SK-N-SH (cell line): ENCODE measurements at regions not wholly inside any gene's neighbourhood (a gene's known extent, or its start where the extent isn't known, plus 50 kb on each side); places are given as distances from the start of the nearest gene placed in this dataset.

Experiments used
- CTCF ChIA-PET: fragments of 300-600, 350-600 bp; formaldehyde crosslinking; extraction: SDS; loops from one replicate; lab custom pipeline; 2021; lab: Yijun Ruan, JAX
- POLR2A ChIA-PET: fragments of 350-600 bp; sonication (Branson Sonifier 250); formaldehyde crosslinking; extraction: SDS; loops from one replicate; lab custom pipeline; 2020; ENCODE audit warnings: antibody characterized with exemption, inconsistent platforms; lab: Yijun Ruan, JAX
- DNase-seq: peaks from one replicate; pipeline ENCODE4 v3.0.0; 2012
- H2AFZ ChIP-seq: fragments of 200-600 bp; sonication (generic); 2 replicates; pipeline ENCODE4 v1.8.1; 2016; ENCODE audit warnings: antibody characterized with exemption, mild to moderate bottlenecking, low read depth
- H3F3A ChIP-seq: fragments of 200-600 bp; sonication (generic); replicated peaks from 2 replicates; pipeline ENCODE3; 2016; ENCODE audit warnings: antibody characterized with exemption, mild to moderate bottlenecking; ENCODE audit not compliant: insufficient read depth
- H3K27ac ChIP-seq, 2 experiments: fragments of 200-500 bp in 1 of 2; fragments of 200-600 bp in 1 of 2; sonication (Bioruptor generic) in 1 of 2; sonication (generic), shearing (Covaris generic) in 1 of 2; 2 replicates each; pipeline versions ENCODE4 v1.5.1 to v1.6.1; 2014 to 2016; ENCODE audit warnings: low read depth in 2 of 2, inconsistent platforms in 1 of 2, low read length in 1 of 2, mild to moderate bottlenecking in 1 of 2, mixed read lengths in 1 of 2
- H3K27me3 ChIP-seq: fragments of 200-600 bp; sonication (generic), shearing (Covaris generic); 2 replicates; pipeline ENCODE4 v1.6.1; 2016; ENCODE audit warnings: mixed run types; ENCODE audit not compliant: insufficient read depth
- H3K36me3 ChIP-seq, 2 experiments: fragments of 200-500 bp in 1 of 2; fragments of 200-600 bp in 1 of 2; sonication (Bioruptor generic) in 1 of 2; sonication (generic) in 1 of 2; replicated peaks in 1 of 2; 2 replicates each; pipeline versions ENCODE3 to v1.5.1; 2014 to 2016; ENCODE audit warnings: low read length in 1 of 2, mild to moderate bottlenecking in 1 of 2; ENCODE audit not compliant: insufficient read depth in 2 of 2, control insufficient read depth in 1 of 2
- H3K4me1 ChIP-seq, 2 experiments: fragments of 200-500 bp in 1 of 2; fragments of 200-600 bp in 1 of 2; sonication (Bioruptor generic) in 1 of 2; sonication (generic), shearing (Covaris generic) in 1 of 2; 2 replicates each; pipeline versions ENCODE4 v1.5.1 to v1.6.1; 2014 to 2016; ENCODE audit warnings: low read depth in 1 of 2, low read length in 1 of 2, mixed run types in 1 of 2; ENCODE audit not compliant: insufficient read depth in 2 of 2, control insufficient read depth in 1 of 2
- H3K4me2 ChIP-seq: fragments of 200-600 bp; sonication (generic), shearing (Covaris generic); 2 replicates; pipeline ENCODE4 v1.6.1; 2017; ENCODE audit warnings: mixed run types
- H3K4me3 ChIP-seq, 2 experiments: fragments of 200-500 bp in 1 of 2; fragments of 200-600 bp in 1 of 2; sonication (Bioruptor generic) in 1 of 2; sonication (generic), shearing (Covaris generic) in 1 of 2; 2 replicates each; pipeline versions ENCODE4 v1.5.1 to v1.8.1; 2014 to 2016; ENCODE audit warnings: low read depth in 2 of 2, inconsistent platforms in 1 of 2, low read length in 1 of 2, mild to moderate bottlenecking in 1 of 2, mixed read lengths in 1 of 2, moderate library complexity in 1 of 2
- H3K79me2 ChIP-seq: fragments of 200-600 bp; sonication (generic); 2 replicates; pipeline ENCODE4 v1.8.1; 2017; ENCODE audit warnings: mild to moderate bottlenecking; ENCODE audit not compliant: insufficient read depth
- H3K9ac ChIP-seq: fragments of 200-600 bp; sonication (generic); 2 replicates; pipeline ENCODE4 v1.6.1; 2017; ENCODE audit warnings: mixed run types
- H3K9me2 ChIP-seq: fragments of 200-600 bp; sonication (generic); 2 replicates; pipeline ENCODE4 v1.6.1; 2017; ENCODE audit warnings: mixed run types
- H3K9me3 ChIP-seq: fragments of 200-600 bp; sonication (generic); 2 replicates; pipeline ENCODE4 v1.6.1; 2017; ENCODE audit warnings: mixed run types, mild to moderate bottlenecking, moderate library complexity
- H4K20me1 ChIP-seq: fragments of 200-600 bp; sonication (generic); 2 replicates; pipeline ENCODE4 v1.6.1; 2017; ENCODE audit warnings: mild to moderate bottlenecking, mixed run types; ENCODE audit not compliant: insufficient read depth
- CHD2 ChIP-seq: fragments of 150-350 bp; IDR thresholded peaks from 2 replicates; pipeline ENCODE4 v1.6.1; 2018; ENCODE audit warnings: low read length; ENCODE audit not compliant: partially characterized antibody
- FOXJ3 ChIP-seq: sonication (generic); formaldehyde crosslinking; IDR thresholded peaks from 2 replicates; pipeline ENCODE4 v1.5.1; 2020; ENCODE audit warnings: mild to moderate bottlenecking, missing genetic modification reagents
- GATA2 ChIP-seq: sonication (generic); formaldehyde crosslinking; IDR thresholded peaks from 2 replicates; pipeline ENCODE4 v1.5.0; 2020; ENCODE audit warnings: mild to moderate bottlenecking, missing genetic modification reagents
- NRF1 ChIP-seq: IDR thresholded peaks from 2 replicates; pipeline ENCODE4 v1.6.1; 2012; ENCODE audit warnings: low read depth, mild to moderate bottlenecking, low read length
- POLR2AphosphoS5 ChIP-seq: IDR thresholded peaks from 2 replicates; pipeline ENCODE4 v1.6.1; 2012; ENCODE audit warnings: low read depth, low read length
- RXRA ChIP-seq: IDR thresholded peaks from 2 replicates; pipeline ENCODE4 v1.4.0; 2012; ENCODE audit warnings: low read depth, mild to moderate bottlenecking, borderline replicate concordance
- TCF12 ChIP-seq: IDR thresholded peaks from 2 replicates; pipeline ENCODE4 v1.4.0; 2012
- TEAD4 ChIP-seq: IDR thresholded peaks from 2 replicates; pipeline ENCODE4 v1.4.0; 2012; ENCODE audit warnings: mild to moderate bottlenecking, borderline replicate concordance; ENCODE audit not compliant: insufficient read depth
- WGBS: methylation state at CpG from one replicate; pipeline ENCODE4 v1.1.6; 2017; ENCODE audit warnings: low lambda C conversion rate; 5-methylcytosine and 5-hydroxymethylcytosine counted together
- TF ChIP-seq, protein P1 (sequence below): IDR thresholded peaks from 2 replicates; pipeline ENCODE4 v1.6.1; 2012; ENCODE audit warnings: mild to moderate bottlenecking, low read depth, low read length, moderate library complexity
- TF ChIP-seq, protein P2 (sequence below): IDR thresholded peaks from 2 replicates; pipeline ENCODE4 v1.4.0; 2012; ENCODE audit warnings: low read depth
- TF ChIP-seq, protein P3 (sequence below): IDR thresholded peaks from 2 replicates; pipeline ENCODE4 v1.4.0; 2012; ENCODE audit warnings: low read depth, borderline replicate concordance
- TF ChIP-seq, protein P4 (sequence below): IDR thresholded peaks from 2 replicates; pipeline ENCODE4; 2012

DNA sequence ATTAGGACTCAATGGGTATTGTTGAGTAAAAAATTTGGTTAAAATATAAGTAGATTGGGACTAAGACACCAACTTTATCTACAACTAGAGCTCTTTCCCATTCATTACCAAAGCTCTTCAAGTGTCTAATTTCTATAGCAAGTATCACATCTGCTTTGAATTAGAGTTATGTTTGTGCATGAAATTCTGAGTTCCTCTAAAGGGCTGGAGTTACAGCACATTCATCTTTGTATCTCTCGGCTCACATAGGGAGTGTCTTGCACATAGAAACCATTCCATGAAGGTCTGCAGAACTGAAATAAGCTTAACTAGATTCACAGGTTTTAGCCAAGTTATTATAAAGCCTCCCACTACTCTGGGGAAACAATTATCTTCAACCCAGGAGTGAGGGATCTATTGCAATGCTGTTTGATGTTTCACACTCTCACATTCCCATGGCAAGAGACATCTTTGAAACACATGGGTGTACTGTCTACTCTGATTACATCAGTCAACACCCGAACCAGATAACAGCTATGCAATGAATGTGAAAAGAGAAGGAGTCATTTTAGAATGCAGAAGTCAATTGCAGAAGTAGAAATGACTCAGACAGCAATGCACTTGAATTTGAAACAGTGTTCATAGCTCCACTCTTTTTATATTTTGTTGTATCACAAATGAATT, 93.1 kb upstream of the KBTBD8 start:
- CTCF ChIA-PET = interaction anchor here (0.7 to 2.0 kb wide), 3 partner anchors 67 to 205 kb away, joined by 3 to 8 read pairs (median 3); no protein-coding TSS in a partner anchor
- WGBS = 0% methylated on average over 2 of the region's 2 CpGs
- Histone ChIP-seq H3K4me2 (no peak overlapping the region), H3K79me2 (no peaks in the 10 kb centered on the region), H3K4me3 (no peak overlapping the region), H3F3A (no peaks in the 10 kb centered on the region), H3K9me3 (no peaks in the 10 kb centered on the region), H3K4me1 (no peaks in the 10 kb centered on the region), H2AFZ (no peak overlapping the region), H3K27ac (no peak overlapping the region), H3K27me3 (no peaks in the 10 kb centered on the region), H3K36me3 (no peaks in the 10 kb centered on the region), H3K9me2 (no peaks in the 10 kb centered on the region), H3K9ac (no peak overlapping the region), H4K20me1 (no peaks in the 10 kb centered on the region)
- POLR2A ChIA-PET = no interaction called here
- DNase-seq = no peak
- TF ChIP-seq, protein P1, sequence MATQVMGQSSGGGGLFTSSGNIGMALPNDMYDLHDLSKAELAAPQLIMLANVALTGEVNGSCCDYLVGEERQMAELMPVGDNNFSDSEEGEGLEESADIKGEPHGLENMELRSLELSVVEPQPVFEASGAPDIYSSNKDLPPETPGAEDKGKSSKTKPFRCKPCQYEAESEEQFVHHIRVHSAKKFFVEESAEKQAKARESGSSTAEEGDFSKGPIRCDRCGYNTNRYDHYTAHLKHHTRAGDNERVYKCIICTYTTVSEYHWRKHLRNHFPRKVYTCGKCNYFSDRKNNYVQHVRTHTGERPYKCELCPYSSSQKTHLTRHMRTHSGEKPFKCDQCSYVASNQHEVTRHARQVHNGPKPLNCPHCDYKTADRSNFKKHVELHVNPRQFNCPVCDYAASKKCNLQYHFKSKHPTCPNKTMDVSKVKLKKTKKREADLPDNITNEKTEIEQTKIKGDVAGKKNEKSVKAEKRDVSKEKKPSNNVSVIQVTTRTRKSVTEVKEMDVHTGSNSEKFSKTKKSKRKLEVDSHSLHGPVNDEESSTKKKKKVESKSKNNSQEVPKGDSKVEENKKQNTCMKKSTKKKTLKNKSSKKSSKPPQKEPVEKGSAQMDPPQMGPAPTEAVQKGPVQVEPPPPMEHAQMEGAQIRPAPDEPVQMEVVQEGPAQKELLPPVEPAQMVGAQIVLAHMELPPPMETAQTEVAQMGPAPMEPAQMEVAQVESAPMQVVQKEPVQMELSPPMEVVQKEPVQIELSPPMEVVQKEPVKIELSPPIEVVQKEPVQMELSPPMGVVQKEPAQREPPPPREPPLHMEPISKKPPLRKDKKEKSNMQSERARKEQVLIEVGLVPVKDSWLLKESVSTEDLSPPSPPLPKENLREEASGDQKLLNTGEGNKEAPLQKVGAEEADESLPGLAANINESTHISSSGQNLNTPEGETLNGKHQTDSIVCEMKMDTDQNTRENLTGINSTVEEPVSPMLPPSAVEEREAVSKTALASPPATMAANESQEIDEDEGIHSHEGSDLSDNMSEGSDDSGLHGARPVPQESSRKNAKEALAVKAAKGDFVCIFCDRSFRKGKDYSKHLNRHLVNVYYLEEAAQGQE = no peak
- no peak for TF ChIP-seq POLR2AphosphoS5
- no peak for TF ChIP-seq TEAD4
- TF ChIP-seq, protein P2, sequence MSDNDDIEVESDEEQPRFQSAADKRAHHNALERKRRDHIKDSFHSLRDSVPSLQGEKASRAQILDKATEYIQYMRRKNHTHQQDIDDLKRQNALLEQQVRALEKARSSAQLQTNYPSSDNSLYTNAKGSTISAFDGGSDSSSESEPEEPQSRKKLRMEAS = no peak
- TF ChIP-seq GATA2 (CRISPR knock-in tag) = no peak
- TF ChIP-seq, protein P3, sequence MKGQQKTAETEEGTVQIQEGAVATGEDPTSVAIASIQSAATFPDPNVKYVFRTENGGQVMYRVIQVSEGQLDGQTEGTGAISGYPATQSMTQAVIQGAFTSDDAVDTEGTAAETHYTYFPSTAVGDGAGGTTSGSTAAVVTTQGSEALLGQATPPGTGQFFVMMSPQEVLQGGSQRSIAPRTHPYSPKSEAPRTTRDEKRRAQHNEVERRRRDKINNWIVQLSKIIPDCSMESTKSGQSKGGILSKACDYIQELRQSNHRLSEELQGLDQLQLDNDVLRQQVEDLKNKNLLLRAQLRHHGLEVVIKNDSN = no peak
- TF ChIP-seq RXRA = no peak
- TF ChIP-seq NRF1 = no peak
- TF ChIP-seq TCF12 = no peak
- no peak for TF ChIP-seq FOXJ3
- TF ChIP-seq, protein P4, sequence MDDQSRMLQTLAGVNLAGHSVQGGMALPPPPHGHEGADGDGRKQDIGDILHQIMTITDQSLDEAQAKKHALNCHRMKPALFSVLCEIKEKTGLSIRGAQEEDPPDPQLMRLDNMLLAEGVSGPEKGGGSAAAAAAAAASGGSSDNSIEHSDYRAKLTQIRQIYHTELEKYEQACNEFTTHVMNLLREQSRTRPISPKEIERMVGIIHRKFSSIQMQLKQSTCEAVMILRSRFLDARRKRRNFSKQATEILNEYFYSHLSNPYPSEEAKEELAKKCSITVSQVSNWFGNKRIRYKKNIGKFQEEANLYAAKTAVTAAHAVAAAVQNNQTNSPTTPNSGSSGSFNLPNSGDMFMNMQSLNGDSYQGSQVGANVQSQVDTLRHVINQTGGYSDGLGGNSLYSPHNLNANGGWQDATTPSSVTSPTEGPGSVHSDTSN = no peak
- no peak for TF ChIP-seq CHD2
